HepG2 (cell line): ENCODE measurements at regions not wholly inside any gene's neighbourhood (a gene's known extent, or its start where the extent isn't known, plus 50 kb on each side); places are given as distances from the start of the nearest gene placed in this dataset.

ENCODE experiments used
- ATAC-seq: fragments of 200-7000 bp; cut with Tn5 transposase; 3 replicates; pipeline ENCODE4 v1.9.1; 2020; ENCODE audit warnings: mild to moderate bottlenecking, moderate library complexity
- BruUV-seq: library from RNA; stranded (reverse); fragments of 400-500 nt; replicated peaks from 2 replicates; lab custom pipeline; 2021; lab: Mats Ljungman, UMichigan
- CTCF ChIA-PET: fragments of 300-600 bp; formaldehyde crosslinking; extraction: SDS; loops from one replicate; lab custom pipeline; 2021; ENCODE audit warnings: low total read pairs, inconsistent platforms, low intra/inter-chr PET ratio; lab: Yijun Ruan, JAX
- POLR2A ChIA-PET: fragments of 350-600 bp; sonication (Branson Sonifier 250); formaldehyde crosslinking; loops from one replicate; lab custom pipeline; 2020; ENCODE audit warnings: antibody characterized with exemption, inconsistent platforms; lab: Yijun Ruan, JAX
- DNase-seq: peaks from one replicate; pipeline ENCODE4 v3.0.0-alpha.2; 2015; ENCODE audit warnings: low spot score
- FAIRE-seq: peaks from 3 replicates; lab custom pipeline; 2011; peaks lifted over from hg19 to GRCh38; lab: Jason Lieb, UNC
- H2AFZ ChIP-seq: one replicate; pipeline ENCODE4 v1.6.1; 2011; ENCODE audit warnings: low read length, inconsistent platforms
- H3K27ac ChIP-seq: fragments of 300-600 bp; 3 replicates; pipeline ENCODE4 v1.8.0; 2011; ENCODE audit warnings: mixed run types, mild to moderate bottlenecking, mixed read lengths, low read length, inconsistent platforms; ENCODE audit not compliant: insufficient read depth; ENCODE audit errors: extremely low read length
- H3K27me3 ChIP-seq, 2 experiments: fragments of 200-600 bp in 1 of 2; 2 replicates in 1 of 2; 3 replicates in 1 of 2; pipeline versions ENCODE4 v1.6.0 to v1.8.0; 2011; ENCODE audit warnings: low read length in 2 of 2, mild to moderate bottlenecking in 2 of 2, moderate library complexity in 2 of 2, inconsistent platforms in 1 of 2; ENCODE audit not compliant: insufficient read depth in 2 of 2, control insufficient read depth in 1 of 2
- H3K36me3 ChIP-seq, 2 experiments: fragments of 200-600 bp in 1 of 2; replicated peaks in 1 of 2; 2 replicates in 1 of 2; 3 replicates in 1 of 2; pipeline versions ENCODE4 v1.5.1 to v1.8.0; 2011; ENCODE audit warnings: low read length in 2 of 2, inconsistent platforms in 1 of 2; ENCODE audit not compliant: insufficient read depth in 2 of 2, control insufficient read depth in 1 of 2
- H3K4me1 ChIP-seq: 2 replicates; pipeline ENCODE4 v1.5.1; 2012; ENCODE audit warnings: low read length, inconsistent platforms; ENCODE audit not compliant: insufficient read depth
- H3K4me2 ChIP-seq: 2 replicates; pipeline ENCODE4 v1.6.0; 2011; ENCODE audit warnings: low read depth, low read length, inconsistent platforms
- H3K4me3 ChIP-seq, 3 experiments: fragments of 200-600 bp in 1 of 3; sonication (generic), shearing (Covaris generic) in 1 of 3; replicated peaks in 1 of 3; 2 replicates each; pipeline ENCODE4 v1.5.1; 2011 to 2016; ENCODE audit warnings: low read length in 3 of 3, inconsistent platforms in 2 of 3, low read depth in 2 of 3, mild to moderate bottlenecking in 2 of 3, control low read depth in 1 of 3, mixed read lengths in 1 of 3; ENCODE audit not compliant: insufficient read depth in 1 of 3
- H3K79me2 ChIP-seq: one replicate; pipeline ENCODE4 v1.6.1; 2011; ENCODE audit warnings: low read length, inconsistent platforms; ENCODE audit not compliant: insufficient read depth
- H3K9ac ChIP-seq: 2 replicates; pipeline ENCODE4 v1.6.0; 2011; ENCODE audit warnings: mild to moderate bottlenecking, low read depth, low read length, inconsistent platforms; ENCODE audit not compliant: insufficient read depth
- H3K9me3 ChIP-seq: 2 replicates; pipeline ENCODE4 v1.5.1; 2012; ENCODE audit warnings: mild to moderate bottlenecking, low read length
- H4K20me1 ChIP-seq: 2 replicates; pipeline ENCODE4 v1.6.0; 2011; ENCODE audit warnings: inconsistent platforms, mild to moderate bottlenecking, low read length, moderate library complexity; ENCODE audit not compliant: insufficient read depth
- ARHGAP35 ChIP-seq: sonication (generic); formaldehyde crosslinking; IDR thresholded peaks from 2 replicates; pipeline ENCODE4 v1.9.0; 2022; ENCODE audit warnings: mild to moderate bottlenecking, inconsistent platforms, moderate library complexity, missing genetic modification reagents, borderline replicate concordance
- HMG20A ChIP-seq: IDR thresholded peaks from 2 replicates; pipeline ENCODE4 v1.6.1; 2016; ENCODE audit warnings: borderline replicate concordance
- HNRNPK ChIP-seq: fragments of 200-400 bp; formaldehyde crosslinking; IDR thresholded peaks from 2 replicates; pipeline ENCODE4 v1.6.1; 2018; ENCODE audit warnings: low read length, low read depth, moderate library complexity, mild to moderate bottlenecking; ENCODE audit not compliant: poor library complexity, severe bottlenecking
- KDM6A ChIP-seq: IDR thresholded peaks from 2 replicates; pipeline ENCODE4 v1.6.1; 2016; ENCODE audit warnings: low read depth
- MTA3 ChIP-seq: sonication (generic); formaldehyde crosslinking; IDR thresholded peaks from 2 replicates; pipeline ENCODE4 v1.4.0; 2020; ENCODE audit warnings: missing genetic modification reagents
- MYC ChIP-seq: sonication (generic); formaldehyde crosslinking; IDR thresholded peaks from 2 replicates; pipeline ENCODE4 v1.9.0; 2021; ENCODE audit warnings: missing genetic modification reagents, borderline replicate concordance
- NAIF1 ChIP-seq: sonication (generic); formaldehyde crosslinking; IDR thresholded peaks from 2 replicates; pipeline ENCODE4 v1.5.0; 2020; ENCODE audit warnings: mild to moderate bottlenecking, missing genetic modification reagents, borderline replicate concordance
- NBN ChIP-seq: fragments of 450-650 bp; conservative IDR thresholded peaks from 2 replicates; pipeline ENCODE4 v1.6.1; 2017
- PAX8 ChIP-seq: sonication (generic); formaldehyde crosslinking; IDR thresholded peaks from 2 replicates; pipeline ENCODE4 v1.8.0; 2022; ENCODE audit warnings: mild to moderate bottlenecking, missing genetic modification reagents, borderline replicate concordance
- ZNF121 ChIP-seq: sonication (generic); formaldehyde crosslinking; IDR thresholded peaks from 2 replicates; pipeline ENCODE4 v1.5.0; 2020; ENCODE audit warnings: mild to moderate bottlenecking, missing genetic modification reagents
- ZNF335 ChIP-seq: sonication (generic); formaldehyde crosslinking; IDR thresholded peaks from 2 replicates; pipeline ENCODE4 v1.4.0; 2020; ENCODE audit warnings: missing genetic modification reagents
- ZNF432 ChIP-seq: sonication (generic); formaldehyde crosslinking; IDR thresholded peaks from 2 replicates; pipeline ENCODE4 v1.5.0; 2020; ENCODE audit warnings: missing genetic modification reagents, mild to moderate bottlenecking, borderline replicate concordance
- ZNF792 ChIP-seq: IDR thresholded peaks from 2 replicates; pipeline ENCODE4 v1.6.1; 2016
- WGBS: methylation state at CpG from one replicate; pipeline ENCODE4 v1.1.6; 2017; ENCODE audit warnings: low lambda C conversion rate; 5-methylcytosine and 5-hydroxymethylcytosine counted together
- in situ Hi-C: cut with HindIII; loops from 2 replicates; pipeline ENCODE4 v1.10.0; 2017; ENCODE audit warnings: low pct_unique_long_range_greater_than_20kb; ENCODE audit not compliant: extremely low pct_ligation_motif_present
- intact Hi-C: fragments of 100-400 bp; cut with micrococcal nuclease; formaldehyde crosslinking; loops from one replicate; pipeline ENCODE4 v1.10.0; 2022; ENCODE audit not compliant: unreplicated experiment
- TF ChIP-seq, protein P1 (sequence below): sonication (generic); formaldehyde crosslinking; IDR thresholded peaks from 2 replicates; pipeline ENCODE4 v1.9.0; 2021; ENCODE audit warnings: missing genetic modification reagents, mild to moderate bottlenecking, borderline replicate concordance
- TF ChIP-seq, protein P2 (sequence below): IDR thresholded peaks from 2 replicates; pipeline ENCODE4 v1.6.1; 2016; ENCODE audit warnings: low read depth, borderline replicate concordance
- TF ChIP-seq, protein P3 (sequence below): sonication (generic); formaldehyde crosslinking; IDR thresholded peaks from 2 replicates; pipeline ENCODE4 v1.4.0; 2020; ENCODE audit warnings: mild to moderate bottlenecking, missing genetic modification reagents

DNA sequence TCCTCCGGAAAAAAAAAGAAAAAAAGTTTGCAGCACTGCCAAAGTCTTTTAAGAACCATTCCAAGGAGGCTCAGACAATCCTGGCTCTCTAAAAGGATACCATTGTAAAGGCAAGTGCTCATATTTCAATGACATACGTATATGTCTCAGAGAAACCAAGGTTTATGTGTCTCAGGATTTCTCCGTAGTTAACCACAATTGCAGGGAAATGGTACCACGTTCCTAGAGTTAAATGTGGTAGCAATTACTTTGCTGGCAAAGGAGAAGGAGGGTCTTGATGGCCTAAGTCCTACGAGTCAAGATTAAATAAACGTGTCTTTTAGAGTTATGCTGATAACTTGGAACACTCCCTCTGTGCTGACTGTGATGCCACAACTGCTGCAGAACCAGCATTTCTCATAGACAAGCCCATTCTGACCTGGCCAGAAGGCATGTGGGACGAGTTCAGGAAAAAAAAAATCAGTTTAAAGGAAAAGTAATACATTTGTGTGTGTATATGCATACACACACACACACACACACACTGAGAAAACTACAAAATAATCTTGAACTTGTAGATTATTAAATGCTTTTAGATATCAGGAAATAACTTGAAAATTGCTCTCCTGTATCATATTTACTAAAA is 245.9 kb downstream of the FGFR2 start:
- FAIRE-seq: no peak
- no peak for TF ChIP-seq HMG20A (CRISPR knock-in tag)
- BruUV-seq: no TSS peak
- Histone ChIP-seq H3K9me3 (no peaks in the 10 kb centered on the region), H3K4me2 (no peak overlapping the region), H3K27ac (no peak overlapping the region), H3K27me3 (peaks cover 0 to 1% of the 10 kb centered on the region in 2 experiments; a peak in 1 of 5 replicates), H3K36me3 (no peaks in the 10 kb centered on the region), H3K79me2 (no peaks in the 10 kb centered on the region), H3K4me3 (no peak overlapping the region), H4K20me1 (no peaks in the 10 kb centered on the region), H2AFZ (no peak overlapping the region), H3K9ac (no peak overlapping the region), H3K4me1 (no peaks in the 10 kb centered on the region)
- no peak for ATAC-seq
- POLR2A ChIA-PET: no interaction called here
- in situ Hi-C loops (no loop called here), intact Hi-C loops (no loop called here)
- 14% methylated on average over 7 of the region's 7 CpGs for WGBS
- CTCF ChIA-PET: no interaction called here
- DNase-seq: no peak

DNA sequence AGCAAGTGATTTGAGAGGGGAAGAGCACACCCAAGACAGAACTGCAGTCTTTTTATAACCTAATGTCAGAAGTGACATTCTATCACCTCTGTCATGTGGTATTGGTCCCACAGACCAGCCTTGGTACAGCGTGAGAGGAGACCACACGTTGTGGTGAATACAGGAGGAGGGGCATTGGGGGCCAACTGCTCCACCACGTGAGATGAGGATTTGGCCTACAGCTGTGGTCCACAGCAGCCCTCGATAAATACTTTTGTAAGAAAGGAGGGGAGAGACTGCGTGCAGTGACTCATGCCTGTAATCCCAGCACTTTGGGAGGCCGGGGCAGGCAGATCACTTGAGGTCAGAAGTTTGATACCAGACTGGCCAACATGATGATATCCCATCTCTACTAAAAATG is 243.1 kb downstream of the FGFR2 start:
- H3K4me1 ChIP-seq: no peaks in the 10 kb centered on the region
- no peak overlapping the region for H3K4me3 ChIP-seq
- BruUV-seq: no TSS peak
- no peaks in the 10 kb centered on the region for H3K36me3 ChIP-seq
- H3K4me2 ChIP-seq: no peak overlapping the region
- H3K9ac ChIP-seq: no peak overlapping the region
- H2AFZ ChIP-seq: no peak overlapping the region
- no peak overlapping the region for H3K27ac ChIP-seq
- DNase-seq (no peak), FAIRE-seq (no peak), ATAC-seq (no peak)
- in situ Hi-C loops (no loop called here), intact Hi-C loops (no loop called here)
- WGBS: 31% methylated on average over 5 of the region's 6 CpGs
- H3K9me3 ChIP-seq: no peaks in the 10 kb centered on the region
- ChIA-PET POLR2A (no interaction called here), CTCF (no interaction called here)
- no peaks in the 10 kb centered on the region for H3K79me2 ChIP-seq
- H4K20me1 ChIP-seq: no peaks in the 10 kb centered on the region
- peaks cover 0 to 1% of the 10 kb centered on the region in 2 experiments; a peak in 1 of 5 replicates for H3K27me3 ChIP-seq
- no peak for TF ChIP-seq HNRNPK
- TF ChIP-seq MYC (CRISPR knock-in tag): no peak
- no peak for TF ChIP-seq NBN
- TF ChIP-seq ZNF432: no peak
- TF ChIP-seq NAIF1 (CRISPR knock-in tag): no peak
- no peak for TF ChIP-seq ZNF121 (CRISPR knock-in tag)
- TF ChIP-seq ARHGAP35 (CRISPR knock-in tag): no peak
- TF ChIP-seq, protein P1, sequence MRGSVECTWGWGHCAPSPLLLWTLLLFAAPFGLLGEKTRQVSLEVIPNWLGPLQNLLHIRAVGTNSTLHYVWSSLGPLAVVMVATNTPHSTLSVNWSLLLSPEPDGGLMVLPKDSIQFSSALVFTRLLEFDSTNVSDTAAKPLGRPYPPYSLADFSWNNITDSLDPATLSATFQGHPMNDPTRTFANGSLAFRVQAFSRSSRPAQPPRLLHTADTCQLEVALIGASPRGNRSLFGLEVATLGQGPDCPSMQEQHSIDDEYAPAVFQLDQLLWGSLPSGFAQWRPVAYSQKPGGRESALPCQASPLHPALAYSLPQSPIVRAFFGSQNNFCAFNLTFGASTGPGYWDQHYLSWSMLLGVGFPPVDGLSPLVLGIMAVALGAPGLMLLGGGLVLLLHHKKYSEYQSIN: no peak
- TF ChIP-seq MTA3 (CRISPR knock-in tag): no peak
- no peak for TF ChIP-seq ZNF335 (CRISPR knock-in tag)
- TF ChIP-seq, protein P2, sequence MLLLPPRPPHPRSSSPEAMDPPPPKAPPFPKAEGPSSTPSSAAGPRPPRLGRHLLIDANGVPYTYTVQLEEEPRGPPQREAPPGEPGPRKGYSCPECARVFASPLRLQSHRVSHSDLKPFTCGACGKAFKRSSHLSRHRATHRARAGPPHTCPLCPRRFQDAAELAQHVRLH: no peak
- TF ChIP-seq, protein P3, sequence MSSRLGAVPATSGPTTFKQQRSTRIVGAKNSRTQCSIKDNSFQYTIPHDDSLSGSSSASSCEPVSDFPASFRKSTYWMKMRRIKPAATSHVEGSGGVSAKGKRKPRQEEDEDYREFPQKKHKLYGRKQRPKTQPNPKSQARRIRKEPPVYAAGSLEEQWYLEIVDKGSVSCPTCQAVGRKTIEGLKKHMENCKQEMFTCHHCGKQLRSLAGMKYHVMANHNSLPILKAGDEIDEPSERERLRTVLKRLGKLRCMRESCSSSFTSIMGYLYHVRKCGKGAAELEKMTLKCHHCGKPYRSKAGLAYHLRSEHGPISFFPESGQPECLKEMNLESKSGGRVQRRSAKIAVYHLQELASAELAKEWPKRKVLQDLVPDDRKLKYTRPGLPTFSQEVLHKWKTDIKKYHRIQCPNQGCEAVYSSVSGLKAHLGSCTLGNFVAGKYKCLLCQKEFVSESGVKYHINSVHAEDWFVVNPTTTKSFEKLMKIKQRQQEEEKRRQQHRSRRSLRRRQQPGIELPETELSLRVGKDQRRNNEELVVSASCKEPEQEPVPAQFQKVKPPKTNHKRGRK (CRISPR knock-in tag): no peak
- no peak for TF ChIP-seq KDM6A (CRISPR knock-in tag)
- no peak for TF ChIP-seq ZNF792 (CRISPR knock-in tag)
- TF ChIP-seq PAX8: no peak
